Suprapubic skin (tissue), 3 donors: ENCODE measurements at regions not wholly inside any gene's neighbourhood (a gene's known extent, or its start where the extent isn't known, plus 50 kb on each side); places are given as distances from the start of the nearest gene placed in this dataset.

Experiments
- EP300 ChIP-seq: sonication (generic); formaldehyde crosslinking; IDR thresholded peaks from one replicate; pipeline ENCODE4 v1.6.1; 2017; ENCODE audit warnings: antibody characterized with exemption
- POLR2A ChIP-seq, 2 donors: fragments of 450-650 bp; IDR thresholded peaks; one replicate each; pipeline ENCODE4 v1.6.1; 2017; ENCODE audit warnings: antibody characterized with exemption in 2 of 2, mild to moderate bottlenecking in 2 of 2, moderate library complexity in 2 of 2
- TF ChIP-seq, protein P1 (sequence below), 2 donors: fragments of 200-600 bp in 1 of 2; fragments of 450-650 bp in 1 of 2; sonication (generic) in 1 of 2; IDR thresholded peaks; one replicate each; pipeline ENCODE4 v1.5.1; 2016 to 2019; ENCODE audit warnings: antibody characterized with exemption in 2 of 2, mild to moderate bottlenecking in 1 of 2, moderate library complexity in 1 of 2

DNA sequence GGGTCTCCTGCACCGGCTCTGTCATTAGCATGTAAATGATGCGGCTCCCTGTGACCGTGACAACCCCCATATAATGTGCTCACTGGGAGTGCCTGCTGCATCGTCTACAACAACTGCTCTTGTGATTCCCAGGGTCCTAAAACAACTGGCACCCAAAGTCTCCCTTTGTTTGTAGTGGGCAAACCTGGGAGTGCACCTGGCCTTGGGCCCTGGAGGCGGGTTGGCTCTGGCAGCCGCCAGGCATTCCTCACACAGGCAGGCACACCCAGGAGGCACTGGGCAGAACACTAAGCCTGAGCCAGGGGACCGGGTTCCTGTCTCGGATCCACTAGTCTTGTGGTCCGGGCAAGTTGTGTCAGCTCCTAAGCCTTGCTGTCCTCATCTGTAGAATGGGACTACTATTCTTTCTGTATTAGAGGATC lies 115.5 kb upstream of the GPR26 start:
- TF ChIP-seq, protein P1, sequence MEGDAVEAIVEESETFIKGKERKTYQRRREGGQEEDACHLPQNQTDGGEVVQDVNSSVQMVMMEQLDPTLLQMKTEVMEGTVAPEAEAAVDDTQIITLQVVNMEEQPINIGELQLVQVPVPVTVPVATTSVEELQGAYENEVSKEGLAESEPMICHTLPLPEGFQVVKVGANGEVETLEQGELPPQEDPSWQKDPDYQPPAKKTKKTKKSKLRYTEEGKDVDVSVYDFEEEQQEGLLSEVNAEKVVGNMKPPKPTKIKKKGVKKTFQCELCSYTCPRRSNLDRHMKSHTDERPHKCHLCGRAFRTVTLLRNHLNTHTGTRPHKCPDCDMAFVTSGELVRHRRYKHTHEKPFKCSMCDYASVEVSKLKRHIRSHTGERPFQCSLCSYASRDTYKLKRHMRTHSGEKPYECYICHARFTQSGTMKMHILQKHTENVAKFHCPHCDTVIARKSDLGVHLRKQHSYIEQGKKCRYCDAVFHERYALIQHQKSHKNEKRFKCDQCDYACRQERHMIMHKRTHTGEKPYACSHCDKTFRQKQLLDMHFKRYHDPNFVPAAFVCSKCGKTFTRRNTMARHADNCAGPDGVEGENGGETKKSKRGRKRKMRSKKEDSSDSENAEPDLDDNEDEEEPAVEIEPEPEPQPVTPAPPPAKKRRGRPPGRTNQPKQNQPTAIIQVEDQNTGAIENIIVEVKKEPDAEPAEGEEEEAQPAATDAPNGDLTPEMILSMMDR (IDR thresholded peaks at IDR 0.05), result no peak
- no peak for TF ChIP-seq POLR2A (IDR thresholded peaks at IDR 0.05)
- no peak for TF ChIP-seq EP300
